ENCODE measurements at regions not wholly inside any gene's neighbourhood (a gene's known extent, or its start where the extent isn't known, plus 50 kb on each side); places are given as distances from the start of the nearest gene placed in this dataset.

DNA sequence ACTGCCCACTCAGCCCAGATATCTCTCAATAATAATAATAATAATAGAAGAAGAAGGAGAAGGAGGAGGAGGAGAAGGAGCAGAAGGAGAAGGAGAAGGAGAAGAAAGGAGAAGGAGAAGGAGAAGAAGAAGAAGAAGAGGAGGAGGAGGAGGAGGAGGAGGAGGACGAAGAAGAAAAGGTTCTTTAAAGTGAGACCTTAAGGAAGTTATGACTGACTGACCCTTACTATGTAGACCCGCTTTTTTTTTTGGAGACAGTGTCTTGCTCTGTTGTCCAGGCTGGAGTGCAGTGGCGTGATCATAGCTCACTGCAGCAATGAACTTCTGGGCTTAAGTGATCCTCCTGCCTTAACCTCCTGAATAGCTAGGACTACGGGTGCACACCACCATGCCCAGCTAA lies 88.9 kb upstream of the RFX8 start:
- no peak for TF ChIP-seq EP300 (IDR thresholded peaks at IDR 0.05)
- TF ChIP-seq, protein P1, sequence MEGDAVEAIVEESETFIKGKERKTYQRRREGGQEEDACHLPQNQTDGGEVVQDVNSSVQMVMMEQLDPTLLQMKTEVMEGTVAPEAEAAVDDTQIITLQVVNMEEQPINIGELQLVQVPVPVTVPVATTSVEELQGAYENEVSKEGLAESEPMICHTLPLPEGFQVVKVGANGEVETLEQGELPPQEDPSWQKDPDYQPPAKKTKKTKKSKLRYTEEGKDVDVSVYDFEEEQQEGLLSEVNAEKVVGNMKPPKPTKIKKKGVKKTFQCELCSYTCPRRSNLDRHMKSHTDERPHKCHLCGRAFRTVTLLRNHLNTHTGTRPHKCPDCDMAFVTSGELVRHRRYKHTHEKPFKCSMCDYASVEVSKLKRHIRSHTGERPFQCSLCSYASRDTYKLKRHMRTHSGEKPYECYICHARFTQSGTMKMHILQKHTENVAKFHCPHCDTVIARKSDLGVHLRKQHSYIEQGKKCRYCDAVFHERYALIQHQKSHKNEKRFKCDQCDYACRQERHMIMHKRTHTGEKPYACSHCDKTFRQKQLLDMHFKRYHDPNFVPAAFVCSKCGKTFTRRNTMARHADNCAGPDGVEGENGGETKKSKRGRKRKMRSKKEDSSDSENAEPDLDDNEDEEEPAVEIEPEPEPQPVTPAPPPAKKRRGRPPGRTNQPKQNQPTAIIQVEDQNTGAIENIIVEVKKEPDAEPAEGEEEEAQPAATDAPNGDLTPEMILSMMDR (IDR thresholded peaks at IDR 0.05): no peak
